Left ventricle myocardium inferior (tissue), 1 donor: ENCODE measurements at regions not wholly inside any gene's neighbourhood (a gene's known extent, or its start where the extent isn't known, plus 50 kb on each side); places are given as distances from the start of the nearest gene placed in this dataset.

Source experiments
- DNase-seq: peaks from one replicate; pipeline ENCODE4 v3.0.0-alpha.2; 2020
- H3K27ac ChIP-seq: fragments of 200-600 bp; replicated peaks from 2 replicates; pipeline ENCODE4 v1.8.0; 2021
- H3K27me3 ChIP-seq: fragments of 200-600 bp; 2 replicates; pipeline ENCODE4 v1.8.0; 2021; ENCODE audit warnings: low read depth
- H3K36me3 ChIP-seq: fragments of 200-600 bp; 2 replicates; pipeline ENCODE4 v1.8.0; 2021
- H3K4me1 ChIP-seq: fragments of 200-600 bp; 2 replicates; pipeline ENCODE4 v1.8.0; 2021
- H3K4me3 ChIP-seq: fragments of 200-600 bp; 2 replicates; pipeline ENCODE4 v1.8.0; 2021; ENCODE audit warnings: mild to moderate bottlenecking, moderate library complexity
- H3K9me3 ChIP-seq: fragments of 200-600 bp; replicated peaks from 2 replicates; pipeline ENCODE4 v1.8.0; 2021
- CTCF ChIP-seq: fragments of 200-600 bp; IDR thresholded peaks from 2 replicates; pipeline ENCODE4 v1.8.0; 2021; ENCODE audit warnings: antibody characterized with exemption, mild to moderate bottlenecking, borderline replicate concordance
- intact Hi-C: fragments of 100-400 bp; cut with micrococcal nuclease; formaldehyde crosslinking; loops from one replicate; pipeline ENCODE4 v1.11.0; 2022
- donor health status: DM: no; HTN: yes; CAD: no; lungs with severe emphysema.

GRCh38 chr4:147407261-147408045, 73.4 kb upstream of the EDNRA start:
- peak overlapping the region; percentile 24 for H3K27ac ChIP-seq

GRCh38 chr4:147408189-147408588, 72.7 kb upstream of the EDNRA start:
- intact Hi-C loops, result no loop called here
- no peak for DNase-seq

More at GRCh38 chr4:147407261-147408045, 73.4 kb upstream of the EDNRA start:
- H3K9me3 ChIP-seq, result peaks cover 28% of the 10 kb centered on the region
- intact Hi-C loops, result no loop called here
- H3K36me3 ChIP-seq, result no peaks in the 10 kb centered on the region
- DNase-seq, result peak; percentile 24
- no peak overlapping the region for H3K4me3 ChIP-seq
- H3K27me3 ChIP-seq, result no peaks in the 10 kb centered on the region
- TF ChIP-seq CTCF, result peak; percentile 14
- no peaks in the 10 kb centered on the region for H3K4me1 ChIP-seq

GRCh38 chr4:147409350-147409749, 71.5 kb upstream of the EDNRA start:
- DNase-seq, result no peak
- Histone ChIP-seq H3K4me3 (no peak overlapping the region), H3K36me3 (no peaks in the 10 kb centered on the region), H3K9me3 (peaks cover 17% of the 10 kb centered on the region), H3K27ac (peak overlapping the region; percentile 36), H3K27me3 (no peaks in the 10 kb centered on the region), H3K4me1 (no peaks in the 10 kb centered on the region)
- intact Hi-C loops, result no loop called here
- TF ChIP-seq CTCF, result no peak

More at GRCh38 chr4:147408189-147408588, 72.7 kb upstream of the EDNRA start:
- H3K4me1 ChIP-seq, result no peaks in the 10 kb centered on the region
- H3K4me3 ChIP-seq, result no peak overlapping the region
- no peaks in the 10 kb centered on the region for H3K36me3 ChIP-seq
- TF ChIP-seq CTCF, result no peak
- H3K9me3 ChIP-seq, result peaks cover 29% of the 10 kb centered on the region
- peak overlapping the region; percentile 36 for H3K27ac ChIP-seq
- H3K27me3 ChIP-seq, result no peaks in the 10 kb centered on the region

- TF ChIP-seq CTCF, result no peak
- Histone ChIP-seq H3K27me3 (no peaks in the 10 kb centered on the region), H3K9me3 (peaks cover 9% of the 10 kb centered on the region), H3K27ac (no peak overlapping the region), H3K36me3 (no peaks in the 10 kb centered on the region), H3K4me3 (no peak overlapping the region), H3K4me1 (no peaks in the 10 kb centered on the region)
- DNase-seq, result no peak
- intact Hi-C loops, result no loop called here
Measured at GRCh38 chr4:147418226-147418625, 62.7 kb upstream of the EDNRA start.

- no peak overlapping the region for H3K27ac ChIP-seq
Measured at GRCh38 chr4:147421456-147421855, 59.4 kb upstream of the EDNRA start.

More at GRCh38 chr4:147421456-147421855, 59.4 kb upstream of the EDNRA start:
- TF ChIP-seq CTCF, result no peak
- no peaks in the 10 kb centered on the region for H3K27me3 ChIP-seq
- H3K36me3 ChIP-seq, result no peaks in the 10 kb centered on the region
- H3K4me1 ChIP-seq, result no peaks in the 10 kb centered on the region
- no peak for DNase-seq
- peaks cover 5% of the 10 kb centered on the region for H3K9me3 ChIP-seq
- no peak overlapping the region for H3K4me3 ChIP-seq
- intact Hi-C loops, result no loop called here
